GM12892 (cell line): ENCODE measurements at regions not wholly inside any gene's neighbourhood (a gene's known extent, or its start where the extent isn't known, plus 50 kb on each side); places are given as distances from the start of the nearest gene placed in this dataset.

ENCODE experiments used
- DNase-seq: peaks from one replicate; pipeline ENCODE4 v3.0.0; 2011; ENCODE audit not compliant: insufficient read length
- FAIRE-seq: peaks from 2 replicates; lab custom pipeline; 2011; peaks lifted over from hg19 to GRCh38; lab: Jason Lieb, UNC
- POLR2A ChIP-seq: IDR thresholded peaks from 2 replicates; pipeline ENCODE4 v1.6.1; 2011; ENCODE audit warnings: low read depth, low read length, control low read depth
- POLR2AphosphoS5 ChIP-seq: IDR thresholded peaks from 2 replicates; pipeline ENCODE4 v1.6.1; 2011; ENCODE audit warnings: low read depth, low read length, control low read depth
- TAF1 ChIP-seq: IDR thresholded peaks from 2 replicates; pipeline ENCODE4 v1.6.1; 2011; ENCODE audit warnings: low read depth, mild to moderate bottlenecking, control low read depth, low read length, borderline replicate concordance

- no peak for FAIRE-seq
- no peak for DNase-seq
- TF ChIP-seq POLR2A (no peak), TAF1 (no peak), POLR2AphosphoS5 (no peak)
Observed at GRCh38 chr12:125280482-125281377, 215.5 kb downstream of the AACS start.

- no peak for FAIRE-seq
- no peak for DNase-seq
- TF ChIP-seq POLR2A (no peak), TAF1 (no peak), POLR2AphosphoS5 (no peak)
Observed at GRCh38 chr12:125282921-125283320, 217.7 kb downstream of the AACS start.

DNA sequence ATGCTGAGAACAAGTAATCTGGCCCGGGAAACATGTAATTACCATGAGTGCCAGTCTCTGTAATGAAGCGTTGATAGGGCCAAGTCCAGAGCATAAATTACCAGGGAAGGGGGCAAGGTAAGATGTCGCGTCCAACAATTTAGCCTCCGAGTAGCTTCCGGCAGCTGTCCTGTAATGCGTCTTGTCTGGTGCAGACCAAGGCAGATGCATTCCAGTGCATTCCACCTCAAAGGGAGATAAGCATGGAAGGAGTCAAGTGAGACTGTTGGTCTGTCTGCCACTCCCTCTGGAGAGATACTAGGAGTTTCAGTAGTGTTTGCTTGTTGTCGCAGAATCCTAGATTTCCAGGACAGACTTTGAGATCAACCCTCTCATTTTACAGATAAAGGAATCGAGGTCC, 218.3 kb downstream of the AACS start:
- no peak for FAIRE-seq

DNA sequence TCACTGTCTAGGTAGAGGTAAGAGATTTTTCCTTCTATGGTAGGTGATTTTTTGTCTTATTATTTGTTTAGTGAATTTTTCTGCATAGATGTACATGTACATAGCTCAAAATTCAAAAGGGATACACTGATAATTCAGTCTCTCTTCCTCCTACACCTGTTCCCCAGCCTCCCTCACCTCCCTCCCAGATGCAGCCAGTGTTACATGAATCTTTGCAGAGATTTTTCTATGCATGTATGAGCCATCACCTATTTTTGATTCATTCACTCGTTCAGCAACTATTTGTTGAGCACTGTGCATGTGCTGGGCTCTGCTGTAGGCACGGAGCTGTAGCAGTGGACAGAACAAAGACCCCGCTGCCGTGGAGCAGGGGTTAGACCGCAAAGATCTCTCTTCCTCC, 218.9 kb downstream of the AACS start:
- TF ChIP-seq POLR2A (no peak), POLR2AphosphoS5 (no peak), TAF1 (no peak)
- DNase-seq: no peak
- FAIRE-seq: no peak

More for the DNA sequence above, 218.3 kb downstream of the AACS start:
- DNase-seq: no peak
- TF ChIP-seq POLR2A (no peak), POLR2AphosphoS5 (no peak), TAF1 (no peak)

GRCh38 chr12:125284945-125285685, 219.9 kb downstream of the AACS start:
- TF ChIP-seq TAF1 (no peak), POLR2AphosphoS5 (no peak), POLR2A (no peak)
- no peak for FAIRE-seq
- no peak for DNase-seq

DNA sequence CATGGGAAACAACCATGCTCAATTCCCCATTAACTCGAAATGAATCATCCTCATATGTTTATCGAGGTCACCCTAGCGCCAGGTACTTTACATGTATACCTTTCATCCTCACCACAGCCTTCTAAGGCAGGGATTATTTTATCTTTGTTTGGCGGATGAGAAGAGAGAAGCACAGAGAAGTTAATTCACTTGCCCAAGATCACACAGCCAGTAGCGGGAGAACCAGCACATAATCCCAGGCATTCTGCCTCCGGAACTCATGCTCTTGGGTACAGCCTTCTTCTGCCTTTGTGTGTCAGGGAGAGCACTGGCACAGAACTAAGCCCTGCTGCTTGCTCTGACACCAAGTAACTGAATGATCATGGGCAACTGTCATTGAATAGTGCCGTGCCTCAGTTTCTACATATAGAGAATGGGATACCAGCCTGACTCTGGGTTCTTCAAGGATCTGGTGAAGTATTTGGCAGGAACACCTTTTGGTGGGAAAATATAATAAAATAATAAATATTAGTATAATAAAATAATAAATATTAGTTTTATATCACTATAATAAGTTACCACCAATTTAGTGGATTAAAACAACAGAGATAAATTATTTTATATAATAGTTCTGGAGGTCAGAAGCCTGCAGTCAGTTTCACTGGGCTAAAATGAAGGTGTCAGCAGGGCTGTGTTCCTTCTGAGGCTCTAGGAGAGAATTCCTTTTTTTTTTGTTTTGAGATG, 220.9 kb downstream of the AACS start:
- TF ChIP-seq POLR2AphosphoS5: no peak
- TF ChIP-seq POLR2A: no peak
- TF ChIP-seq TAF1: no peak
- DNase-seq (no peak), FAIRE-seq (no peak)

GRCh38 chr12:125287155-125287847, 222.1 kb downstream of the AACS start:
- DNase-seq (no peak), FAIRE-seq (no peak)
- TF ChIP-seq POLR2AphosphoS5: no peak
- no peak for TF ChIP-seq TAF1
- TF ChIP-seq POLR2A: no peak

GRCh38 chr12:125288931-125289928, 224.0 kb downstream of the AACS start:
- DNase-seq (no peak), FAIRE-seq (no peak)
- no peak for TF ChIP-seq POLR2AphosphoS5
- no peak for TF ChIP-seq POLR2A
- no peak for TF ChIP-seq TAF1

GRCh38 chr12:125289970-125290369, 224.7 kb downstream of the AACS start:
- TF ChIP-seq POLR2A: no peak
- no peak for TF ChIP-seq POLR2AphosphoS5
- no peak for TF ChIP-seq TAF1
- FAIRE-seq (no peak), DNase-seq (no peak)

- no peak for FAIRE-seq
- no peak for DNase-seq
- TF ChIP-seq POLR2AphosphoS5 (no peak), TAF1 (no peak), POLR2A (no peak)
Observed at GRCh38 chr12:125292700-125293099, 227.5 kb downstream of the AACS start.
